Fibroblast of villous mesenchyme (primary cell): ENCODE measurements at regions not wholly inside any gene's neighbourhood (a gene's known extent, or its start where the extent isn't known, plus 50 kb on each side); places are given as distances from the start of the nearest gene placed in this dataset.
"Not testable (repeated sequence)": the region's sequence is repeated elsewhere in the genome, so short reads cannot be mapped to it uniquely, and the experiment has no call there.

ENCODE experiments used
- DNase-seq: peaks from one replicate; pipeline ENCODE4 v3.0.0-alpha.2; 2010; ENCODE audit warnings: low read depth
- H3K4me3 ChIP-seq: 2 replicates; pipeline ENCODE4 v1.5.1; 2011; ENCODE audit warnings: low read depth, mild to moderate bottlenecking, low read length
- CTCF ChIP-seq: IDR thresholded peaks from 2 replicates; pipeline ENCODE4 v1.5.1; 2012; ENCODE audit warnings: low read depth, mild to moderate bottlenecking, low read length; ENCODE audit not compliant: insufficient read depth

- DNase-seq, result no peak
- H3K4me3 ChIP-seq, result no peak overlapping the region
- TF ChIP-seq CTCF, result no peak
Observed at GRCh38 chr2:7759898-7760297, 842.7 kb downstream of the RNF144A start.

GRCh38 chr2:7763418-7763817, 846.2 kb downstream of the RNF144A start:
- not testable (repeated sequence) for H3K4me3 ChIP-seq, DNase-seq

GRCh38 chr2:7765236-7765635, 848.0 kb downstream of the RNF144A start:
- DNase-seq, result no peak
- no peak overlapping the region for H3K4me3 ChIP-seq
- no peak for TF ChIP-seq CTCF

GRCh38 chr2:7766088-7766722, 849.0 kb downstream of the RNF144A start:
- H3K4me3 ChIP-seq, result no peak overlapping the region
- TF ChIP-seq CTCF, result no peak
- DNase-seq, result no peak

GRCh38 chr2:7766978-7767565, 849.9 kb downstream of the RNF144A start:
- no peak overlapping the region for H3K4me3 ChIP-seq
- DNase-seq, result no peak
- no peak for TF ChIP-seq CTCF

GRCh38 chr2:7767902-7768301, 850.7 kb downstream of the RNF144A start:
- no peak for TF ChIP-seq CTCF
- DNase-seq, result no peak
- no peak overlapping the region for H3K4me3 ChIP-seq

GRCh38 chr2:7771781-7772180, 854.6 kb downstream of the RNF144A start:
- TF ChIP-seq CTCF, result no peak
- no peak for DNase-seq

More at GRCh38 chr2:7771781-7772180, 854.6 kb downstream of the RNF144A start:
- H3K4me3 ChIP-seq, result no peak overlapping the region
